ENCODE measurements at regions not wholly inside any gene's neighbourhood (a gene's known extent, or its start where the extent isn't known, plus 50 kb on each side); places are given as distances from the start of the nearest gene placed in this dataset.

DNA sequence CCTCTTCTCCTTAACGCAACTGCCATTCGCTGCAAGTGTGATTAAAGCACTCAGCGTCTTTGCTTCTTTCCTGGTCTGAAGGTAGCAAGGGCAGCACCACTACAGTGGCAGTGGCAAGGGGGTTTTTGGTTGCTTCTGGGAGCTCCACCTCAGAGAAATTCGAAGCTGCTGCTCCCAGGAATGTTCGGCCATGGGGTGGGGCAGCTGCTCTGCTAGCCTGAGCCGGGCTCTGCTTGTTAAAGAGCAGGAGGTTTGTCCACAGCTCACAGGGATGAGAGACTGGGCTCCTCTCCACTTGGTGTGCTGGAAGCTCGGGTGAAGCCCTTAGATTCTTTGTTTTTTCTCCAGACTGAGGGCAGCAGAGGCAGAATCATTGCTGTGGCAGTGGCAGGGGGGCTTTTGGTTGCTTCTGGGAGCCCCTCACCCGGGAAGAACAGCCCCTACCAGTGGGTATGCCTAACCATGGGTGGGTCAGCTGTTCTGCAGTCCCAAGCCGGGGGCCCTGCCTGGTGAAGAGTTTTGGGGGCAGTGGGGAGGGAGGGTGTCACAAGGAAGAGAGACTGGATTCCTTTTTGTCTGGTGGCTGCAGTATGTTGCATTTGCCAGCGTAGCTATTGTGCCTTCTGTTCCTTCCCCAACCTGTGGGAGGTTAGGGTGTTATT lies 340.2 kb downstream of the AEBP2 start:
- no peak for ATAC-seq

DNA sequence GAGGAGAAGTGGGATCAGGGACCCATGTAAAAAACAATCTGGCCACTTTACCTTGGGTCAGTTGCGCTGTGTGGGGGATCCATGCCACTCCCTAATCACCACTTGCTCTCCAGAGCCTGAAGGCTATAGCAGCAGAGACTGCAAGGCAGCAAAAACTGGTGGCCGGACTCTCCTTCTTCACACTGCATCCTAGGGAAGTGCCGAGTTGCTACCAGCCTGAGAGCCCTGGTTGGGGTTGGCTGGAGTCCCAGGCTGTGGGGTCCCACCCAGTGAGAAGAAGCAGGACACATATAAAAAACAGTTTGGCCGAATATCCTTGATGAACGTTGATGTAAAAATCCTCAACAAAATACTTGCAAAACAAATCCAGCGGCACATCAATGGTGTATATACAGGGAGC lies 341.2 kb downstream of the AEBP2 start:
- DNase-seq (ENCODE audit: low read depth, low spot score): no peak
- no peak overlapping the region for H3K4me3 ChIP-seq (ENCODE audit: low read depth in 2 of 2, low read length in 2 of 2)
- no peaks in the 10 kb centered on the region for H3K4me1 ChIP-seq (ENCODE audit: control insufficient read depth, insufficient read depth, low read length)
- H3K27ac ChIP-seq (ENCODE audit: low read length): no peak overlapping the region
- ChIA-PET CTCF (no interaction called here), POLR2A (no interaction called here)
- BruUV-seq (replicated peaks): no TSS peak
- no peak for TF ChIP-seq CTCF (IDR thresholded peaks at IDR 0.05)
- TF ChIP-seq SIN3A (IDR thresholded peaks at IDR 0.05; ENCODE audit: borderline replicate concordance, insufficient read depth, low read depth, low read length): no peak
- no peak for TF ChIP-seq REST (IDR thresholded peaks at IDR 0.05; ENCODE audit: insufficient read depth in 1 of 2, low read depth in 2 of 2, low read length in 1 of 2)
- TF ChIP-seq TCF7L2 (IDR thresholded peaks at IDR 0.05; ENCODE audit: low read depth, low read length): no peak
- no peak for TF ChIP-seq POLR2AphosphoS5 (IDR thresholded peaks at IDR 0.05; ENCODE audit: low read depth, low read length)
- intact Hi-C loops (cut with micrococcal nuclease; ENCODE audit: unreplicated experiment) (no loop called here), in situ Hi-C loops (cut with HindIII; ENCODE audit: low pct_unique_long_range_greater_than_20kb, low sequenced_read_pairs) (no loop called here)
- no peaks in the 10 kb centered on the region for H3K27me3 ChIP-seq (ENCODE audit: control insufficient read depth, insufficient read depth, low read length)
- ATAC-seq: no peak
- H3K9me3 ChIP-seq (ENCODE audit: control insufficient read depth, insufficient read depth, low read depth, low read length): no peaks in the 10 kb centered on the region
- no peaks in the 10 kb centered on the region for H3K36me3 ChIP-seq (ENCODE audit: control insufficient read depth, insufficient read depth, low read length)

More for the DNA sequence above, 340.2 kb downstream of the AEBP2 start:
- Histone ChIP-seq H3K9me3 (ENCODE audit: control insufficient read depth, insufficient read depth, low read depth, low read length) (no peaks in the 10 kb centered on the region), H3K4me1 (ENCODE audit: control insufficient read depth, insufficient read depth, low read length) (no peaks in the 10 kb centered on the region), H3K27ac (ENCODE audit: low read length) (no peak overlapping the region), H3K36me3 (ENCODE audit: control insufficient read depth, insufficient read depth, low read length) (no peaks in the 10 kb centered on the region), H3K27me3 (ENCODE audit: control insufficient read depth, insufficient read depth, low read length) (no peaks in the 10 kb centered on the region), H3K4me3 (ENCODE audit: low read depth in 2 of 2, low read length in 2 of 2) (no peak overlapping the region)
- BruUV-seq (replicated peaks): no TSS peak
- ChIA-PET CTCF (no interaction called here), POLR2A (no interaction called here)
- intact Hi-C loops (cut with micrococcal nuclease; ENCODE audit: unreplicated experiment) (no loop called here), in situ Hi-C loops (cut with HindIII; ENCODE audit: low pct_unique_long_range_greater_than_20kb, low sequenced_read_pairs) (no loop called here)
- DNase-seq (ENCODE audit: low read depth, low spot score): no peak
- no peak for TF ChIP-seq TCF7L2 (IDR thresholded peaks at IDR 0.05; ENCODE audit: low read depth, low read length)

DNA sequence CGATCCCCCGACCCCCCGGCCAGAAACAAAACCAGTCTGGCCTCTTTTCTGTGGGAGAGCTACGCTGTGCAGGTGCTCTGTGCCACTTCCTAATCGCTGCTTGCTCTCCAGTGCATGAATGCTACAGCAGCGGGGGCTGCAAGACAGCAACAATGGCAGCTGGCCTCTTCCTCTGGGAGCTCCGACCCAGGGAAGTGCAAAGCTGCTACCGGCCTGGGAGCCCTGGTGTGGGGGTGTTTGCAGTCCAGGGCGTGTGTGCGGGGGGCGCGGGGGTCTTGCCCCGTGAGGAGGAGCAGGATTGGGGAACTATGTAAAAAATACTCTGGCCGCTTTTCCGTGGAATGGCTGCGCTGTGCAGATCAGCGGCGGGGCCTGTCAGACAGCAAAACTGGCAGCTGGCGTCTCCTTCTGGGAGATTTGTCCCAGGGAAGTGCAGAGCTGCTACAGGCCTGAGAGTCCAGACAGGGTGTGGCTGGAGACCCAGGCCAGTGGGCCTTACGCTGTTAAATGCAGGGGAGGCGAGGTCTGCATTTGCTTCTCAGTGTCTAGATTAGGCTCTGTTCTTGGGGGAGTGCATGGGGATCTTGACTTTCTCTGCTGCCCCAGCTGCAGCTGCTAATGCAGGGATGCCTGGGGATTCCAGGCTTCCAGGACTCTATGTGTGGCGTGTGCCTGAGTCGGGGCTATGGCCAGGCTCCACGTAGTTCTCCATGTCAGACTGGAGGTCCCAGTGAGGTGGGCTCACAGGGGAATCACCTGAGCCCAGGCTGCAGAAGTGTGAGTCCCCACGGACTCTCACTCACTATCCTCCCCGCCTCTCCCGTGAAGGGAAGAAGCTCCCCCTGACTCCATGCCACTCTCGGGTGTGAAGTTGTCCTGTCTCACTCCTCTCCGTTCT lies 344.5 kb downstream of the AEBP2 start:
- in situ Hi-C loops (cut with HindIII; ENCODE audit: low pct_unique_long_range_greater_than_20kb, low sequenced_read_pairs): no loop called here
- DNase-seq (ENCODE audit: low read depth, low spot score) (no peak), ATAC-seq (no peak)
- H3K27me3 ChIP-seq (ENCODE audit: control insufficient read depth, insufficient read depth, low read length): no peaks in the 10 kb centered on the region
- no TSS peak for BruUV-seq (replicated peaks)
- ChIA-PET POLR2A (no interaction called here), CTCF (no interaction called here)
- H3K9me3 ChIP-seq (ENCODE audit: control insufficient read depth, insufficient read depth, low read depth, low read length): no peaks in the 10 kb centered on the region
- TF ChIP-seq REST (IDR thresholded peaks at IDR 0.05; ENCODE audit: insufficient read depth in 1 of 2, low read depth in 2 of 2, low read length in 1 of 2) (no peak), CTCF (IDR thresholded peaks at IDR 0.05) (no peak), TCF7L2 (IDR thresholded peaks at IDR 0.05; ENCODE audit: low read depth, low read length) (no peak), SIN3A (IDR thresholded peaks at IDR 0.05; ENCODE audit: borderline replicate concordance, insufficient read depth, low read depth, low read length) (no peak), POLR2AphosphoS5 (IDR thresholded peaks at IDR 0.05; ENCODE audit: low read depth, low read length) (no peak)
- H3K4me1 ChIP-seq (ENCODE audit: control insufficient read depth, insufficient read depth, low read length): no peaks in the 10 kb centered on the region
- H3K4me3 ChIP-seq (ENCODE audit: low read depth in 2 of 2, low read length in 2 of 2): no peak overlapping the region
- intact Hi-C loops (cut with micrococcal nuclease; ENCODE audit: unreplicated experiment): no loop called here
- no peaks in the 10 kb centered on the region for H3K36me3 ChIP-seq (ENCODE audit: control insufficient read depth, insufficient read depth, low read length)
- no peak overlapping the region for H3K27ac ChIP-seq (ENCODE audit: low read length)
